ENCODE measurements at regions not wholly inside any gene's neighbourhood (a gene's known extent, or its start where the extent isn't known, plus 50 kb on each side); places are given as distances from the start of the nearest gene placed in this dataset.

DNA sequence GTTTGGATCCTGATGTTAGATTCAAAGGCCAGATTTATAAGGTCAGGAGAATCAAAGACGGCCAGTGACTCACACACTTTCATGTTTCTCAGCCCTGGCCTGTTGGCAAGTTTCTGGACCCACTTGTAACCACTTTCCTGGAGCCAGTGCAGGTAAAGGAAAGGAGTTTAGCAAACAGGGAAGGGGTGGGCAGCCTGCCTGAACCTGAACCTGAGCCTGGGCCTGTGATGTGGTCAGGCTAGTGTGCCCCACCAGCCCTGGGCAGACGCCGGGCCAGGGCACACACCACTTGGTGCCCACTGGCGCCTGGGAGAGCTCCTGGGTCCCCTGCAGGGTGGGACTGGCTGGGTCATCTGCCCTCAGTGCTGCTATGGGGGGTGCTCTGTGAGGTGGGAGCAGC, 100.5 kb upstream of the SPRED2 start:
- ChIA-PET POLR2A (no interaction called here), CTCF (no interaction called here)
- no peaks in the 10 kb centered on the region for H4K20me1 ChIP-seq (ENCODE audit: insufficient read depth)
- H3K79me2 ChIP-seq (ENCODE audit: insufficient read depth), result no peaks in the 10 kb centered on the region
- TF ChIP-seq, protein P1, sequence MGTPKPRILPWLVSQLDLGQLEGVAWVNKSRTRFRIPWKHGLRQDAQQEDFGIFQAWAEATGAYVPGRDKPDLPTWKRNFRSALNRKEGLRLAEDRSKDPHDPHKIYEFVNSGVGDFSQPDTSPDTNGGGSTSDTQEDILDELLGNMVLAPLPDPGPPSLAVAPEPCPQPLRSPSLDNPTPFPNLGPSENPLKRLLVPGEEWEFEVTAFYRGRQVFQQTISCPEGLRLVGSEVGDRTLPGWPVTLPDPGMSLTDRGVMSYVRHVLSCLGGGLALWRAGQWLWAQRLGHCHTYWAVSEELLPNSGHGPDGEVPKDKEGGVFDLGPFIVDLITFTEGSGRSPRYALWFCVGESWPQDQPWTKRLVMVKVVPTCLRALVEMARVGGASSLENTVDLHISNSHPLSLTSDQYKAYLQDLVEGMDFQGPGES (IDR thresholded peaks at IDR 0.05; ENCODE audit: low read depth, low read length), result no peak
- TF ChIP-seq NRF1 (IDR thresholded peaks at IDR 0.05; ENCODE audit: low read depth, low read length), result no peak
- no peak for TF ChIP-seq POLR2AphosphoS5 (IDR thresholded peaks at IDR 0.05; ENCODE audit: low read depth, low read length)
- no peak for TF ChIP-seq EP300 (IDR thresholded peaks at IDR 0.05; ENCODE audit: borderline replicate concordance in 1 of 2, low read depth in 1 of 2, low read length in 1 of 2)
- no peak for TF ChIP-seq FOXM1 (IDR thresholded peaks at IDR 0.05; ENCODE audit: low read depth)
- TF ChIP-seq TEAD4 (IDR thresholded peaks at IDR 0.05; ENCODE audit: borderline replicate concordance, insufficient read depth), result no peak
- TF ChIP-seq TCF12 (IDR thresholded peaks at IDR 0.05), result no peak
- no peak for TF ChIP-seq RFX5 (IDR thresholded peaks at IDR 0.05; ENCODE audit: low read length)
- no peak for TF ChIP-seq SMC3 (IDR thresholded peaks at IDR 0.05; ENCODE audit: low read depth, low read length)
- no peak for TF ChIP-seq FOSL2 (IDR thresholded peaks at IDR 0.05; ENCODE audit: borderline replicate concordance, low read depth)
- no peak for TF ChIP-seq RCOR1 (IDR thresholded peaks at IDR 0.05; ENCODE audit: low read length)
- TF ChIP-seq, protein P2, sequence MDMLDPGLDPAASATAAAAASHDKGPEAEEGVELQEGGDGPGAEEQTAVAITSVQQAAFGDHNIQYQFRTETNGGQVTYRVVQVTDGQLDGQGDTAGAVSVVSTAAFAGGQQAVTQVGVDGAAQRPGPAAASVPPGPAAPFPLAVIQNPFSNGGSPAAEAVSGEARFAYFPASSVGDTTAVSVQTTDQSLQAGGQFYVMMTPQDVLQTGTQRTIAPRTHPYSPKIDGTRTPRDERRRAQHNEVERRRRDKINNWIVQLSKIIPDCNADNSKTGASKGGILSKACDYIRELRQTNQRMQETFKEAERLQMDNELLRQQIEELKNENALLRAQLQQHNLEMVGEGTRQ (IDR thresholded peaks at IDR 0.05; ENCODE audit: borderline replicate concordance, low read depth, low read length), result no peak
- TF ChIP-seq GATA2 (CRISPR knock-in tag; IDR thresholded peaks at IDR 0.05), result no peak
- TF ChIP-seq FOXJ3 (CRISPR knock-in tag; IDR thresholded peaks at IDR 0.05), result no peak
- no peak for TF ChIP-seq GABPA (IDR thresholded peaks at IDR 0.05; ENCODE audit: low read depth)
- TF ChIP-seq RXRA (IDR thresholded peaks at IDR 0.05; ENCODE audit: borderline replicate concordance, low read depth), result no peak
- no peak for TF ChIP-seq JUND (IDR thresholded peaks at IDR 0.05)
- TF ChIP-seq EZH2phosphoT487 (IDR thresholded peaks at IDR 0.05; ENCODE audit: borderline replicate concordance, low read depth), result no peak
- no peaks in the 10 kb centered on the region for H3K9me3 ChIP-seq
- H3K4me2 ChIP-seq, result no peak overlapping the region
- H3K27ac ChIP-seq (ENCODE audit: low read depth in 2 of 2, low read length in 1 of 2), result no peak overlapping the region
- H3K9ac ChIP-seq, result no peak overlapping the region
- peaks cover 12% of the 10 kb centered on the region for H3F3A ChIP-seq (replicated peaks; ENCODE audit: insufficient read depth)
- H3K4me1 ChIP-seq (ENCODE audit: control insufficient read depth in 1 of 2, insufficient read depth in 2 of 2, low read depth in 1 of 2, low read length in 1 of 2), result peaks cover 12 to 14% of the 10 kb centered on the region in 2 experiments
- H3K27me3 ChIP-seq (ENCODE audit: insufficient read depth), result no peaks in the 10 kb centered on the region
- DNase-seq, result no peak
- H2AFZ ChIP-seq (ENCODE audit: low read depth), result no peak overlapping the region
- no peaks in the 10 kb centered on the region for H3K36me3 ChIP-seq (replicated peaks in 1 of 2; ENCODE audit: control insufficient read depth in 1 of 2, insufficient read depth in 2 of 2, low read length in 1 of 2)
- H3K4me3 ChIP-seq (ENCODE audit: low read depth in 2 of 2, low read length in 1 of 2), result no peak overlapping the region
- no peaks in the 10 kb centered on the region for H3K9me2 ChIP-seq
- 81% methylated on average over 2 of the region's 4 CpGs for WGBS (ENCODE audit: low lambda C conversion rate)

DNA sequence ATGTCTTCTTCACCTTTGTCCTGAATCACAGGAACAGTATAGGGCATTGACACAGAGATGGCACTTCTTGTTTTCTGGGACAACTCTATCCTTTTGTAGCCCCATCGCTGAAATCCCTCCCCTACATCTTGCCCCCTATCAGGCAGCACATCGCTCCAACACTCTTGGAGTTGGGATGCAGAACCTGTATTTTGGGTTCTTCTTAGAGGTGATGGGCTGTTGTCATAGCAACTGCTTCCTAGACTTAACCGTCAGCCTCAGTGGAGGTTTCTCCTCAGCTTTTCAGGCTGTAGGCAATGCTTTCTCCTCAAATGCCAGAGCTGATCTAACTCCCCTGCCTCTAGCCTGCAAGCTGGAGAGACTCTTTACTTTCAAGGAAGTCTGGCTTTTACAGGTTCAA, 99.9 kb upstream of the SPRED2 start:
- no peak overlapping the region for H2AFZ ChIP-seq (ENCODE audit: low read depth)
- H3K4me2 ChIP-seq, result no peak overlapping the region
- 92% methylated on average over 3 of the region's 3 CpGs for WGBS (ENCODE audit: low lambda C conversion rate)
- H3K4me3 ChIP-seq (ENCODE audit: low read depth in 2 of 2, low read length in 1 of 2), result no peak overlapping the region
- H3F3A ChIP-seq (replicated peaks; ENCODE audit: insufficient read depth), result peaks cover 12% of the 10 kb centered on the region
- no peaks in the 10 kb centered on the region for H3K27me3 ChIP-seq (ENCODE audit: insufficient read depth)
- H3K9ac ChIP-seq, result no peak overlapping the region
- H3K79me2 ChIP-seq (ENCODE audit: insufficient read depth), result no peaks in the 10 kb centered on the region
- H3K9me2 ChIP-seq, result no peaks in the 10 kb centered on the region
- POLR2A ChIA-PET, result no interaction called here
- no peaks in the 10 kb centered on the region for H3K36me3 ChIP-seq (replicated peaks in 1 of 2; ENCODE audit: control insufficient read depth in 1 of 2, insufficient read depth in 2 of 2, low read length in 1 of 2)
- H3K4me1 ChIP-seq (ENCODE audit: control insufficient read depth in 1 of 2, insufficient read depth in 2 of 2, low read depth in 1 of 2, low read length in 1 of 2), result peaks cover 12 to 14% of the 10 kb centered on the region in 2 experiments
- no peaks in the 10 kb centered on the region for H4K20me1 ChIP-seq (ENCODE audit: insufficient read depth)
- CTCF ChIA-PET, result no interaction called here
- DNase-seq, result no peak
- no peak overlapping the region for H3K27ac ChIP-seq (ENCODE audit: low read depth in 2 of 2, low read length in 1 of 2)
- no peaks in the 10 kb centered on the region for H3K9me3 ChIP-seq
- TF ChIP-seq, protein P3, sequence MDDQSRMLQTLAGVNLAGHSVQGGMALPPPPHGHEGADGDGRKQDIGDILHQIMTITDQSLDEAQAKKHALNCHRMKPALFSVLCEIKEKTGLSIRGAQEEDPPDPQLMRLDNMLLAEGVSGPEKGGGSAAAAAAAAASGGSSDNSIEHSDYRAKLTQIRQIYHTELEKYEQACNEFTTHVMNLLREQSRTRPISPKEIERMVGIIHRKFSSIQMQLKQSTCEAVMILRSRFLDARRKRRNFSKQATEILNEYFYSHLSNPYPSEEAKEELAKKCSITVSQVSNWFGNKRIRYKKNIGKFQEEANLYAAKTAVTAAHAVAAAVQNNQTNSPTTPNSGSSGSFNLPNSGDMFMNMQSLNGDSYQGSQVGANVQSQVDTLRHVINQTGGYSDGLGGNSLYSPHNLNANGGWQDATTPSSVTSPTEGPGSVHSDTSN (IDR thresholded peaks at IDR 0.05), result no peak
- no peak for TF ChIP-seq RFX5 (IDR thresholded peaks at IDR 0.05; ENCODE audit: low read length)
- no peak for TF ChIP-seq FOXJ3 (CRISPR knock-in tag; IDR thresholded peaks at IDR 0.05)
- no peak for TF ChIP-seq JUND (IDR thresholded peaks at IDR 0.05)
- TF ChIP-seq, protein P4, sequence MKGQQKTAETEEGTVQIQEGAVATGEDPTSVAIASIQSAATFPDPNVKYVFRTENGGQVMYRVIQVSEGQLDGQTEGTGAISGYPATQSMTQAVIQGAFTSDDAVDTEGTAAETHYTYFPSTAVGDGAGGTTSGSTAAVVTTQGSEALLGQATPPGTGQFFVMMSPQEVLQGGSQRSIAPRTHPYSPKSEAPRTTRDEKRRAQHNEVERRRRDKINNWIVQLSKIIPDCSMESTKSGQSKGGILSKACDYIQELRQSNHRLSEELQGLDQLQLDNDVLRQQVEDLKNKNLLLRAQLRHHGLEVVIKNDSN (IDR thresholded peaks at IDR 0.05; ENCODE audit: borderline replicate concordance, low read depth), result no peak
- no peak for TF ChIP-seq FOXM1 (IDR thresholded peaks at IDR 0.05; ENCODE audit: low read depth)
- TF ChIP-seq, protein P5, sequence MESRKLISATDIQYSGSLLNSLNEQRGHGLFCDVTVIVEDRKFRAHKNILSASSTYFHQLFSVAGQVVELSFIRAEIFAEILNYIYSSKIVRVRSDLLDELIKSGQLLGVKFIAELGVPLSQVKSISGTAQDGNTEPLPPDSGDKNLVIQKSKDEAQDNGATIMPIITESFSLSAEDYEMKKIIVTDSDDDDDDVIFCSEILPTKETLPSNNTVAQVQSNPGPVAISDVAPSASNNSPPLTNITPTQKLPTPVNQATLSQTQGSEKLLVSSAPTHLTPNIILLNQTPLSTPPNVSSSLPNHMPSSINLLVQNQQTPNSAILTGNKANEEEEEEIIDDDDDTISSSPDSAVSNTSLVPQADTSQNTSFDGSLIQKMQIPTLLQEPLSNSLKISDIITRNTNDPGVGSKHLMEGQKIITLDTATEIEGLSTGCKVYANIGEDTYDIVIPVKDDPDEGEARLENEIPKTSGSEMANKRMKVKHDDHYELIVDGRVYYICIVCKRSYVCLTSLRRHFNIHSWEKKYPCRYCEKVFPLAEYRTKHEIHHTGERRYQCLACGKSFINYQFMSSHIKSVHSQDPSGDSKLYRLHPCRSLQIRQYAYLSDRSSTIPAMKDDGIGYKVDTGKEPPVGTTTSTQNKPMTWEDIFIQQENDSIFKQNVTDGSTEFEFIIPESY (IDR thresholded peaks at IDR 0.05; ENCODE audit: borderline replicate concordance, low read depth), result no peak
- TF ChIP-seq RCOR1 (IDR thresholded peaks at IDR 0.05; ENCODE audit: low read length), result no peak
- no peak for TF ChIP-seq TEAD4 (IDR thresholded peaks at IDR 0.05; ENCODE audit: borderline replicate concordance, insufficient read depth)
- TF ChIP-seq GABPA (IDR thresholded peaks at IDR 0.05; ENCODE audit: low read depth), result no peak
